ENCODE measurements at regions not wholly inside any gene's neighbourhood (a gene's known extent, or its start where the extent isn't known, plus 50 kb on each side); places are given as distances from the start of the nearest gene placed in this dataset.

DNA sequence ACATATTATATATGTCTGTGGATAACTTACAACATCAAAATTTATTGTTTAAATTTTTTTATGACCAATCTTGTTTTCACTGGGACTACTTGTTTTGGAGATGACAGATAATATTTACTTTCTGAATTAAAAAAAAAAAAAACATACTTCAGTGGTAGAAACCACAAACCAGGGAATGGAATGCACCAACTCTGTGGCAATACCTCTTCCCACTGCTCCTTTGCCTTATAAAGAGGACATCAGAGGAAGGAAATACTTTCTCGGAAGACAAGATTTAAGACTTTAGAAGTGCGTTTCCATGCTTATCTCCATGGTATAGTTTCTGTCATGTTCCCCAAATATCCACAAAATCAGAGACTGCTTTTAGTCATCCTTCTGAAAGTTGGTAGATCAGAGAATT lies 1241.1 kb upstream of the EYS start:
- Mint-ChIP-seq H3K36me3 (ENCODE audit: low read depth) (no peaks in the 10 kb centered on the region), H3K9me3 (peaks cover 11% of the 10 kb centered on the region), H3K4me1 (no peaks in the 10 kb centered on the region), H3K4me3 (no peak overlapping the region), H3K27me3 (no peaks in the 10 kb centered on the region), H3K27ac (no peak overlapping the region)
- no peak for ATAC-seq (replicated peaks)

DNA sequence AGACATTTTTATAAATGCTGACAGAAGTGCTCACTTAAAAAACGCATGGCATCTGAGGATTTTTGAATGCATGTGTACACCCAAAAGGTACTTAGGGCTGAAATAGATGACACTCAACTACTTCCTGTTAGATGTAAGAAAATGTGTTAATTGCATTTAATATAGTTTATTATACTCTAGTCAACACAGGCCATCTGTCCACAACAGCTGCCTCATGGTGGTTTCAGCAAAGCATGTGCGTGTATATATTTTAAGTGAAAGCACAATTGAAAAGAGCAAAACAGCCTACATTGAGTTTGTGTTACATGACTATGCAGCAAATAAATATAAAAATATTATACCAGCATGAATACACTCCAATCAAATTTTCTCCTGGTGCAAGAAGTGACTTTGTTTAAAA lies 1233.0 kb upstream of the EYS start:
- no peak overlapping the region for H3K27ac Mint-ChIP-seq
- H3K27me3 Mint-ChIP-seq: no peaks in the 10 kb centered on the region
- peaks cover 16% of the 10 kb centered on the region for H3K9me3 Mint-ChIP-seq
- no peaks in the 10 kb centered on the region for H3K4me1 Mint-ChIP-seq
- no peak for ATAC-seq (replicated peaks)
- H3K36me3 Mint-ChIP-seq (ENCODE audit: low read depth): no peaks in the 10 kb centered on the region
- H3K4me3 Mint-ChIP-seq: no peak overlapping the region

DNA sequence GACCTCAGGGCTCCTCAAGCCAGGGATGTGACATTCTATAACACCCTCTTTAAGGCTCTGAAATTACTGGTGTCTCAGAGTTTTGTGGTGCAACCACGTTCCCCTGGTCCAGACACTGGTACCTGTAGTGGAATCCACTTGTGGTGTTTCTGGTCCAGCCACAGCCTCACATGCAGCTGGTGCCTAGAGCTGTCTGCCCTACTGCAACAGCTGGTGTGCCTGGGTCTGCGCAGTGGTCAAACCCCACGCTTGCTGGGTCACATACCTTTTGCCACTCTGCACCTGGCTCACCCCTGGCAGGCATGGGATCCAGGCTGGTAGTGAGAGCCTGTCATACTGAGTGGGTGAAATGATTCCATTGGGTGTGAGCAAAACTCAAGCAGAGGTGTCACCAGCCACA lies 1230.2 kb upstream of the EYS start:
- Mint-ChIP-seq H3K27me3 (no peaks in the 10 kb centered on the region), H3K36me3 (ENCODE audit: low read depth) (no peaks in the 10 kb centered on the region), H3K4me3 (no peak overlapping the region), H3K9me3 (peaks cover 13% of the 10 kb centered on the region), H3K27ac (no peak overlapping the region), H3K4me1 (no peaks in the 10 kb centered on the region)
- ATAC-seq (replicated peaks): no peak

DNA sequence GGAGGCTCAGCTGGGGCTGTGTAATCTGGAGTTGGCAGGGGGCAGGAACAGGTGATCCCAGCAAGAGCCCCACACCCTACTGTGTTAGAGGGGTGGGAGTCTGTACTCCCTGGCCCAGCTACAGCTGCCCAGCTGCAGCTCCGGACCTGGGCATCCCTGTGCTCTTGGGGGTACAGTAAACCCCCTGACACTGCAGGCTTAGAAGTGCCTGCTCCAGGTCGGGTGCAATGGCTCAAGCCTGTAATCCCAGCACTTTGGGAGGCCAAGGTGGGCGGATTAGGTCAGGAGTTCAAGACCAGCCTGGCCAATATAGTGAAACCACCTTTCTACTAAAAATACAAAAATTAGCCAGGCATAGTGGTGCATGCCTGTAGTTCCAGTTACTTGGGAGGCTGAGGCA lies 1228.6 kb upstream of the EYS start:
- peaks cover 9% of the 10 kb centered on the region for H3K9me3 Mint-ChIP-seq
- H3K36me3 Mint-ChIP-seq (ENCODE audit: low read depth): no peaks in the 10 kb centered on the region
- H3K27ac Mint-ChIP-seq: no peak overlapping the region
- H3K4me1 Mint-ChIP-seq: no peaks in the 10 kb centered on the region
- H3K27me3 Mint-ChIP-seq: no peaks in the 10 kb centered on the region
- ATAC-seq (replicated peaks): no peak
- no peak overlapping the region for H3K4me3 Mint-ChIP-seq

DNA sequence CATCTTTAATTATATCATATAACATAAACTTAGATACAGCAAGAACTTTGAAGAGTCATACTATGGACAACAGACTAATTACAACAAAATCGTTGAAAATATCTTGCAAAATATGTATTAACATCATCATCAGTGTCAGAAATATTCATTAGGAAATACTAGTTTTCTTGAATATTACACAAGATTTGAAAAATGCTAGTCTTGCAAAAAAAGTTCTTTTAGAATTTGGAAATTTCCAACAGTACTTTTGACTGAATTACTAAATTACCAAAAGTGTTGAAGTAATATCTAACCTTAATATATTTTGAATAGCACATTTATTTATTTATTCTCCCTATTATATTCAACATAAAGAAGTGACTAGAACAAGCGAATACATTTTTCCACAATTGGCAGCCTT lies 1224.8 kb upstream of the EYS start:
- Mint-ChIP-seq H3K27me3 (no peaks in the 10 kb centered on the region), H3K27ac (no peak overlapping the region), H3K9me3 (peaks cover 17% of the 10 kb centered on the region), H3K36me3 (ENCODE audit: low read depth) (no peaks in the 10 kb centered on the region), H3K4me1 (no peaks in the 10 kb centered on the region), H3K4me3 (no peak overlapping the region)
- ATAC-seq (replicated peaks): no peak

DNA sequence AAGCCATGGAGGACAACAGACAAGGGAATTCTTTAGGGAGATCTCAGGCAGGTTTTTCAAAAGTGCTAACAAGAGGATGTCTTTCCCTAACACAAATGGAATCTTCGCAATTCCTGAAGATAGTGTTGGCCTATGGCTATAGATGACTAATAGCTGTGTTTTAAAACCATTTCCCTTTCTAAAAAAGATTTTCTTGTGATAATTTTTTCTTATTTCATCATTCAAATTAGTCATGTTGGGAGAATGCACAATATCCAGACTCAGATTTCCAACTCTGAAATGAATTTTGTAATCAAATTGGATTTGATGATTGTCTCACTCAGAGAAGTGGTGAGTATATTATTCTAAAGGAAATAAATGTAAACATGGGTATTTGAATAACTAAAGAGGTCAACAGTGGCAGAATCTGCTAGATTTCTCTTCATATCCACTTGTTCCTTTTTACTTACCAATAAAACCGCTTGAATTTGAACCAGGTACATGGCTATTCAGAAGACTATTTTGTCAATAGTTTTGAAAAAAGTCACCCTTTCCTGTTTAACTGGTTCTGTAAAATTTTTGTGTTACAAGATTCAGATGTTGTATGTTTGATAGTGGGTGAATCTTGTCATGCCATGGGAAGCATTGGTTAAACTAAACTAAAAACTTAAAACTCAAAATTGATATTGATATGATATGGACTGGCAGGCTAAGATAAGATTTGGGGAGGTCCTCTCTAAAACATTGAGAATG lies 1223.7 kb upstream of the EYS start:
- no peaks in the 10 kb centered on the region for H3K4me1 Mint-ChIP-seq
- ATAC-seq (replicated peaks): no peak
- peaks cover 17% of the 10 kb centered on the region for H3K9me3 Mint-ChIP-seq
- no peak overlapping the region for H3K4me3 Mint-ChIP-seq
- no peaks in the 10 kb centered on the region for H3K27me3 Mint-ChIP-seq
- no peaks in the 10 kb centered on the region for H3K36me3 Mint-ChIP-seq (ENCODE audit: low read depth)
- H3K27ac Mint-ChIP-seq: no peak overlapping the region

DNA sequence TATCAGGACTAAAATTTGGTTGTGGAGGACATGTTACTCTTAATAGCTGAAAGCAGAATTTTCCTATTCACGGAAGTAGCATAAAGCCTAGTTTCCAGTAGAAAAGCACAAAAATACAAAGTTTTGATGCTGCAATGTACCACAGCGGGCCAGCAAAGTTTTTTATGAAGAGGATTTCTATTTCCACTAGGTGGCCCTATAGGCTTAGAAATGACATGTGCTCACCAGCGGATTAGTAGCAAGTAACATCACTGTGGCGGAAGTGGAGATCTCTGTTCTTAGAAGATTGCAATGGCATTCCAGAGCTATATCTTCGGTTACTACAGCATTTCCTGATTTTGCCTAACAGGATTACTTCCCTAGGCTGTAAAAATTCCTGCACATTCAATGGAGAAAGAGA lies 1219.0 kb upstream of the EYS start:
- no peak overlapping the region for H3K4me3 Mint-ChIP-seq
- no peaks in the 10 kb centered on the region for H3K27me3 Mint-ChIP-seq
- ATAC-seq (replicated peaks): no peak
- no peaks in the 10 kb centered on the region for H3K36me3 Mint-ChIP-seq (ENCODE audit: low read depth)
- no peaks in the 10 kb centered on the region for H3K4me1 Mint-ChIP-seq
- H3K27ac Mint-ChIP-seq: no peak overlapping the region
- peaks cover 35% of the 10 kb centered on the region for H3K9me3 Mint-ChIP-seq

DNA sequence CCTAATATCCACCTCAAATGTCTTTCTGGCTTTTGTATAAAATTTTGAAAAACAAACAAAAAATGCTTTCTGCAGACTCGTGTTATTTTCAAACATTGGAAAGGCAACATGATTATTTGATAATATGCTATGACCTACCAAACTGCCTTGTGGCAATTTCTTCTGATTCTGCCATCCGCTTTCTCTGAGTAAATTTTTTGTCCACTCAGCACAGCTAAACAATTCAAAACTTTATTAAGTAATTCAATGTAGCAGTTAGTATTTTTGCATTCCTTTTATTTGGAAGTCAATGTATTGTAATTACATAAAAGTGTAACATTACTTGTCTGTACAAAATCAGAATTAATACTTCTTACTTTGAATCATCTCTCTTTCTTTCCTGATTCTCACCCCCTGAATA lies 1206.6 kb upstream of the EYS start:
- H3K27ac Mint-ChIP-seq: no peak overlapping the region
- no peak overlapping the region for H3K4me3 Mint-ChIP-seq
- H3K27me3 Mint-ChIP-seq: no peaks in the 10 kb centered on the region
- peaks cover 3% of the 10 kb centered on the region for H3K9me3 Mint-ChIP-seq
- H3K36me3 Mint-ChIP-seq (ENCODE audit: low read depth): no peaks in the 10 kb centered on the region
- ATAC-seq (replicated peaks): no peak
- no peaks in the 10 kb centered on the region for H3K4me1 Mint-ChIP-seq

DNA sequence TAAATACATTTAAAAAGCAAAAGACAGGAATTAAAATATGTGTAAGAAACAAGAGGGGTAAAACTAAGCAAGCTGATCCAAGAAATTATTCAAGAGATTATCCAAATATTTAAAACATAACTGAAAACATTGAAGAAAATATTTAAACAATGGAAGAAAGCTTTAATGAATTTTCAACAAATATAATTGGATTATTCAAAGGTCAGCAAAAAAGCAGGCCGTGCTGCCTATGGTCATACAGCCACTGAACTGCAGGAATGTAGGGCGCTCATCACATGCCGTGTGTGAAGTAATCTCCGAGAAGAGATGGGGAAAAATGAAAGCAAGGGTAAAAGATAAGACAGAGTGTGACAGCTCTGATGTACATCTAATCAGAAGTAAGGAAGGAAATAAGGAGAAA lies 1195.4 kb upstream of the EYS start:
- Mint-ChIP-seq H3K4me1 (no peaks in the 10 kb centered on the region), H3K27ac (no peak overlapping the region), H3K36me3 (ENCODE audit: low read depth) (no peaks in the 10 kb centered on the region), H3K9me3 (peaks cover 8% of the 10 kb centered on the region), H3K4me3 (no peak overlapping the region), H3K27me3 (no peaks in the 10 kb centered on the region)
- no peak for ATAC-seq (replicated peaks)

DNA sequence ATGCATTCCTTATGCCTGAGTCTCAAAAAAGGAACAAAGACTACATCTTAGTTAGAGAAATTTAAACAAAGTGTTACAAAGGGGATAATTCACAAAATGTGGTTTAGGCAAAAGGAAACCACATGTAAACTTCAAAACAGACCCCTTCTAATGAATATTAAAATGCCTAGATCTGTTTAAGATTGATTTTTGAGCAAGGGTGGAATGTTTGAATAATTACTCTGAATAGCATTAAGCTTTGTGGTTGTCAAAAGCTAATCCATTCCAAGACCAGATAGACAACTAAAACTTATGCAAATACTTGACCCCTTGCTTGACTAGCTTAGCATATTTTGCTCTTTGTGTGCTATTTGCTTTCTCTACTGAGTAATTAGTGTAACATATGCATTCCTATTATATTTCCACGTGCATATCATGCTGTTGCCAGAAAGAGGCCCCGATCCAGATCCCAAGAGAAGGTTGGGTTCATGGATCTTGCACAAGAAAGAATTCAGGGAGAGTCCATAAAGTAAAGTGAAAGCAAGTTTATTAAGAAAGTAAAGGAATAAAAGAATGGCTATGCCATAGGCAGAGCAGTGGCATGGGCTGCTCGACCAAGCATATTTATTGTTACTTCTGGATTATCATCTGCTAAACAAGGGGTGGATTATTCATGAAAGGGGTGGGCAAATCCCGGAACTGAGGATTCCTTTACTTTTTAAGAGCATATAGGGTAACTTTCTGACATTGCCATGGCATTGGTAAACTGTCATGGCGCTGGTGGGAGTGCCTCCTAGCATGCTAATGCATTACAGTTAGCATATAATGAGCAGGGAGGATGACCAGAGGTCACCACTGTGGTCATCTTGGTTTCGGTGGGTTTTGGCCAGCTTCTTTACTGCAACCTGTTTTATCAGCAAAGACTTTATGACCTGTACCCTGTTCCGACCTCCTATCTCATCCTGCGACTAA lies 1193.4 kb upstream of the EYS start:
- no peak for ATAC-seq (replicated peaks)
- peaks cover 3% of the 10 kb centered on the region for H3K9me3 Mint-ChIP-seq
- H3K27me3 Mint-ChIP-seq: no peaks in the 10 kb centered on the region
- H3K4me3 Mint-ChIP-seq: no peak overlapping the region
- H3K27ac Mint-ChIP-seq: no peak overlapping the region
- no peaks in the 10 kb centered on the region for H3K4me1 Mint-ChIP-seq
- no peaks in the 10 kb centered on the region for H3K36me3 Mint-ChIP-seq (ENCODE audit: low read depth)

DNA sequence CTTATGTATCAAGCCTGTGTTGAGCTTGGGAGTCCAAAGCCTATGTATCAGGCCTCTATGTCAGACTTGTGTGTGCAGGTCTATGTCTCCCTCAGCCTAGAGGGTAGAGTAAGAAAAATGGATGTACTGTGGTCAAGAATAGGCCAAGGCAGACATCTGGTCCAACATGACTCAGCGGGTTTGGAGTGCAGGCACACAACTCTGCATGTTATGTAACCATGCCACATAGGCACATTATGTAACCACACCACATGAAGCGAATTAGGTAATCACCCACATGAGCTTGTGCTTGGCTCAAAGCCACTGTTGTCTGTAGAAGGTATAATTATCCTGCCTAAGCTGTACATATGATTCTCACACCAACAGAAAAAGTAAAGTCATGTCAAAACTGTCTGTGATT lies 1190.5 kb upstream of the EYS start:
- no peaks in the 10 kb centered on the region for H3K9me3 Mint-ChIP-seq
- no peak overlapping the region for H3K4me3 Mint-ChIP-seq
- H3K4me1 Mint-ChIP-seq: no peaks in the 10 kb centered on the region
- H3K27ac Mint-ChIP-seq: no peak overlapping the region
- H3K27me3 Mint-ChIP-seq: no peaks in the 10 kb centered on the region
- H3K36me3 Mint-ChIP-seq (ENCODE audit: low read depth): no peaks in the 10 kb centered on the region
- no peak for ATAC-seq (replicated peaks)

DNA sequence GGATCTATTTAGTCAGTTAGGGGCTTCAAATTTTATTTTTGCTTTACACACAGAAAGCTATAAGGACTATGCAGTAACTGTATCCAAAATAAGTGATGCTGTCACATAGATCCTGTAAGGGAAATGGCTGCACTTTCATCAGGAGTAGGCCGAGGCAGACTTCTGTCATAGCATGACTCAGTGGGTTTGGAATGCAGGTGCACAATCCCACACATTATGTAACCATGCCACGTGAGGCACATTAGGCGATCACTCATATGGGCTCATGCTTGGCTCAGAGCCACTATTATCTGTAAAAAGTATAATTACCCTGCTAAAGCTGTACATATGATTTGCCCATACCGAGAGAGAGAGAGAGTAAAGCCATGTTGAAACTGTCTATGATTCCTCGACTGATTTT lies 1189.4 kb upstream of the EYS start:
- H3K9me3 Mint-ChIP-seq: no peaks in the 10 kb centered on the region
- no peaks in the 10 kb centered on the region for H3K4me1 Mint-ChIP-seq
- no peak overlapping the region for H3K4me3 Mint-ChIP-seq
- no peak overlapping the region for H3K27ac Mint-ChIP-seq
- no peaks in the 10 kb centered on the region for H3K27me3 Mint-ChIP-seq
- ATAC-seq (replicated peaks): no peak
- H3K36me3 Mint-ChIP-seq (ENCODE audit: low read depth): no peaks in the 10 kb centered on the region

DNA sequence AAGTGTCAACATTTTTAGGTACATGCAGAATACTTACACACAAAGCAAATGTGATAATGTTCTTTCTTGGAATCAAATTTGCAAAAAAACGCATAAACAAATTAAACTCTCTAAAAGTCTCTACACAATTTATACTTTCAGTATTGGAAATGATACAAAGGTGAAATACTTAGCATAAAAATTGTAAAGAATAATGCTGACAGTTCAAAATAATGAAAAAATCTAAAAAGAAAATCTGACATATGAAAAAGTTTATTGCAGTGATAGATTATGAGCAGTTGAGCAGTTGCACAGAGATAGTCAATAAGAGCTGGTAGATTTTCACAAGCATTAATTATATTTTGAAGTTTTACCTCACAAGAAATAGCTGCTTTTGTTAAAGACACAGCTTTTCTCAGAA lies 1176.4 kb upstream of the EYS start:
- ATAC-seq (replicated peaks): no peak
- Mint-ChIP-seq H3K4me1 (no peaks in the 10 kb centered on the region), H3K27ac (no peak overlapping the region), H3K4me3 (no peak overlapping the region), H3K36me3 (ENCODE audit: low read depth) (no peaks in the 10 kb centered on the region), H3K27me3 (no peaks in the 10 kb centered on the region), H3K9me3 (peaks cover 5% of the 10 kb centered on the region)

DNA sequence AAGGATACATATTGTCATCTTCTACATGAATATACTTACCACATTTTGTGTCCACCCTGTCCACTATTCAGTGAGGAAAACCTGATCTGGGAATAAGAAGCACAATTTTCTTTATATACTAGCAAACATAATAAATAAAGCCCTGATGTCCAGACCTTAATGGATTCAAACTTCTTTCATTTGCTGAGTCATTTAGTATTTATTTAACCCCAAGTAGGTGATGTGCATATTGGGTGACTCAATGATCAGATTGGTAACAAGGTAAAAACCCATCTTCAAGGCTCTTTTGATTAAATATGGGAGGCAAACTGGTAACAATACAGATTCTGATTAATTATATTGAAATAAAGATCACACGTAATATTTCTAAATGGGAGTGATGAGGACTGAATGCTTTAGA lies 1159.8 kb upstream of the EYS start:
- Mint-ChIP-seq H3K9me3 (peaks cover 11% of the 10 kb centered on the region), H3K27ac (no peak overlapping the region)
- no peak for ATAC-seq (replicated peaks)

DNA sequence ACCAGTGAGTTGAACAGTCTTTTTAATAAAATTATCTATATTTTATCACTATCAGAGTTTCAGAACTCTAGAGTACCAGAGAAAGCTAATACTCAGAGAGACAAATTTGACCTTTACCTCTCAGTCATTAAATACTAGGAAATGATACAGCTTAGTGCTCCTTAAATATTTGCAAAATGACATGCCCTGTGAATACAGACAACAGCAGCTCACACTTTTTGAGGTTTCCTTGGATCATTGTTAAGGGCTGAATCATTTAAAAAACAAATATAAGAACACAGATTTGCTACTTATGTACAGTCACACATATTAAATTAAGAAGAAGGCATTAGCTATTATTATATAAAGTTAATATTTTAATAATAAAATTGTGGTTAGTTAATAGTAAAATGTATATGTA lies 1158.7 kb upstream of the EYS start:
- Mint-ChIP-seq H3K9me3 (peaks cover 5% of the 10 kb centered on the region), H3K4me1 (no peaks in the 10 kb centered on the region), H3K36me3 (ENCODE audit: low read depth) (no peaks in the 10 kb centered on the region), H3K27ac (no peak overlapping the region), H3K27me3 (no peaks in the 10 kb centered on the region), H3K4me3 (no peak overlapping the region)
- no peak for ATAC-seq (replicated peaks)

More for the DNA sequence above, 1159.8 kb upstream of the EYS start:
- H3K36me3 Mint-ChIP-seq (ENCODE audit: low read depth): no peaks in the 10 kb centered on the region
- H3K4me3 Mint-ChIP-seq: no peak overlapping the region
- H3K4me1 Mint-ChIP-seq: no peaks in the 10 kb centered on the region
- no peaks in the 10 kb centered on the region for H3K27me3 Mint-ChIP-seq
